KOPT-K1 (cell line): ENCODE measurements at regions not wholly inside any gene's neighbourhood (a gene's known extent, or its start where the extent isn't known, plus 50 kb on each side); places are given as distances from the start of the nearest gene placed in this dataset.

Experiments used
- H3K27ac ChIP-seq: fragments of 200-600 bp; sonication (generic); 2 replicates; pipeline ENCODE4 v1.5.1; 2016; ENCODE audit warnings: antibody characterized with exemption, mild to moderate bottlenecking, low read depth, low read length; ENCODE audit not compliant: poor library complexity, severe bottlenecking
- H3K36me3 ChIP-seq: fragments of 200-600 bp; sonication (generic); 2 replicates; pipeline ENCODE4 v1.5.1; 2017; ENCODE audit warnings: antibody characterized with exemption, mild to moderate bottlenecking, low read length, moderate library complexity; ENCODE audit not compliant: insufficient read depth
- H3K9me3 ChIP-seq: fragments of 200-600 bp; sonication (generic); 2 replicates; pipeline ENCODE4 v1.5.1; 2017; ENCODE audit warnings: antibody characterized with exemption, low read length, mild to moderate bottlenecking; ENCODE audit not compliant: insufficient read depth, poor library complexity, severe bottlenecking

GRCh38 chr22:48786679-48786996 lies 1041.0 kb downstream of the BRD1 start:
- Histone ChIP-seq H3K9me3 (no peaks in the 10 kb centered on the region), H3K27ac (no peak overlapping the region)

GRCh38 chr22:48785792-48786678 lies 1041.6 kb downstream of the BRD1 start:
- Histone ChIP-seq H3K36me3 (no peaks in the 10 kb centered on the region), H3K9me3 (peaks cover 5% of the 10 kb centered on the region), H3K27ac (no peak overlapping the region)

More at GRCh38 chr22:48786679-48786996, 1041.0 kb downstream of the BRD1 start:
- no peaks in the 10 kb centered on the region for H3K36me3 ChIP-seq

DNA sequence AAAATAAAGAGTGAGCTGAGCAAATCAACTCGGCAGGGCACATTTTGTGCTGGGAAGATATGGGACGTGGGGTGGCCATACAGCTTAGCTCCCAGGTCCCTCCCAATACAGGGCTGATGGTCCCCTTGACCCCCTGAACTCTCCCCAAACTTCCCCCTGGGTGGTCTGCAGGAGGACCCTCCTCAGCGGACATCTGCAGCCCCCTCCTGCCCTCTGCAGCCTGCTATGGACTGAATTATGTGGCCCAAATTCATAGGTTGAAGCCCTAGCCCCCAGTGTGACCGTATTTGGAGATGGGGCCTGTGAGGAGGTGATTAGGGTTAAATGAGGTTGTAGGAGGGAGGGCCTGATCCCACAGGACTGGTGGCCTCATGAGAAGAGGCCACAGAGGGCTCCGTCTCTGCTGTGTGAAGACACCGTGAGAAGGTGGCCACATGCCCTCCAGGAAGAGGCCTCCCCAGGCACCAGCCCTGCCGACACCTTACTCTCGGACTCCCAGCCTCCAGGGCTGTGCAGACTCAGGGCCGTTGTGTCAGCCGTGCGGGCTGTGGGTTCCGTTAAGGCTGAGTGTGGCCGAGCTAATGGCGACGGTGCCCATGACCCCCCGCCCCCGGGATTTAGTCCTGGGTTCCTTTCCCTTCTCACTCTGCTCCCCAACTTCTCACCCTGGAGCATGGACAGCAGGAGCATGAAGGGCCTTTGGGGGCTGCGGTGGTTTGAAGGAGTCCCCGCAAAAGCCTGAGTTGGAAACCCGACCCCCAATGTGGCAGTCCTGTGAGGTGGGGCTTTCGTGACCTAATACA lies 1042.8 kb downstream of the BRD1 start:
- no peaks in the 10 kb centered on the region for H3K36me3 ChIP-seq
- no peak overlapping the region for H3K27ac ChIP-seq
- peaks cover 5% of the 10 kb centered on the region for H3K9me3 ChIP-seq

GRCh38 chr22:48783821-48784266 lies 1043.8 kb downstream of the BRD1 start:
- peaks cover 12% of the 10 kb centered on the region for H3K9me3 ChIP-seq

DNA sequence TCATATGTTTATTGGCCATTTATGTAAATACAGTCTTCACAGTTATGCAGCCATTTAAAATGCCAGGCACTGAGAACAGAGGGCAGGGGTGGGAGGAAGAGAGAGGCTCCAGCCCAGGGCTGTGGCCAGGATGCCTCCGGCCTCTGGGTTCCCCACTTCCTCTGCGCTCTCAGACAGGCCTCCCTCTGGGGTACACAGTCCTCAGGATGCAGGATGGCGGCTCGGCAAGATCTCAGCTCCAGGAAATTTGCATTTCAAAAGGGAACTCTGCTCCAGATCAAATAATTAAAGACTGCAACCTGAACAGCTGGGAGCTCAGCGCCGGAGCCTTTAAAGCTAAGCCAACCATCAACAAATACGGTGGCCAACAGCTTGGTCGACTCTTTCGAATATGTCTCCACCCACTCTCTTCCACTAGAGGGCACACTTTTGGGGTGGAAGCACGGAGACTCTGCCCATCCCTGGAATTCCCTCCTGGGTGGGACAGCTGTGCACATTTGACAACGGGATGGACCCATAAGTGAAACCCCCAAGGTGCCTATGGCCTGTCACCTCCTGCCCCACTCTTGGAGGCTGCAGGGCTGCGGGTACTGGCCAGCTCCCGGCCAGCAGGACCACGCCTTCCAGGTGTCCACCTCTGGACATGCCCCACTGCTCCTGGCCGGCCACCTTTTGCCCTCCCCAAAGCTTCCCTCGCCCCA lies 1044.7 kb downstream of the BRD1 start:
- peaks cover 21% of the 10 kb centered on the region for H3K9me3 ChIP-seq
- no peaks in the 10 kb centered on the region for H3K36me3 ChIP-seq
- H3K27ac ChIP-seq: no peak overlapping the region

More at GRCh38 chr22:48783821-48784266, 1043.8 kb downstream of the BRD1 start:
- H3K36me3 ChIP-seq: no peaks in the 10 kb centered on the region
- H3K27ac ChIP-seq: no peak overlapping the region

- no peaks in the 10 kb centered on the region for H3K36me3 ChIP-seq
- H3K9me3 ChIP-seq: peaks cover 27% of the 10 kb centered on the region
- no peak overlapping the region for H3K27ac ChIP-seq
These were observed 1045.3 kb downstream of the BRD1 start for GRCh38 chr22:48782326-48782725.

- Histone ChIP-seq H3K9me3 (peaks cover 31% of the 10 kb centered on the region), H3K36me3 (no peaks in the 10 kb centered on the region), H3K27ac (no peak overlapping the region)
These were observed 1045.8 kb downstream of the BRD1 start for GRCh38 chr22:48781868-48782267.

GRCh38 chr22:48781391-48781790 lies 1046.3 kb downstream of the BRD1 start:
- Histone ChIP-seq H3K27ac (no peak overlapping the region), H3K9me3 (peaks cover 36% of the 10 kb centered on the region), H3K36me3 (no peaks in the 10 kb centered on the region)

DNA sequence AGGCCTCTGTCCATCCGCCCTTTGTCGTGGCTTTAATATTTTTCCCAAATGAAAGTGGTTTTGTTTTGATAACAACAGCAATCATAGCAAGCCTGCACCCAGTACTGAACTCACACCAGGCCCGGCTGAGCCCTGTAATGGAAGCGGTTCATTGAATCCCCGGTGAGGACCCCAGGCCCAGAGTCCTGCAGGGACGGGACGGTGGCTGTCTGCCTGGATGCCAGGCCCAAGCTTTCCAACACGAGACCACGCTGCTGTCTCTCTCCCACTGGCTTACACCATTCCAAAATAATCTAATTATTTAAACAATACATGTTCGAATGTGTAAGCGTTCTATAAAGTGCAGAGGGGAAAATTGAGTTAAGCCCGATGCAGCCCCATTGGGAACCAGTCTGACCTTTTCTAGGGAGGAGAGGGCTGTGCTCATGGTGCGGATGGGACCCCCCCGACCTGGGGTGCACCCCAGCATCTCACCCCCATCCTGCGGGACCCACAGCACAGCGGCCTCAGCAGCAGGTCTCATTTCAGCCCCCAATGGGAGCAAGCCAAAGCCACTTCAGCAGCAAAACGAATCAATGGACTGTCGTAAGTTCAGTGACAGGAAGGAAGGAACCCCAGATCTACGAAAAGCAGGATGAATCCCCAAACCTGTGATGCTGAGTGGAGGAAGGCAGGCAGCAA lies 1046.9 kb downstream of the BRD1 start:
- Histone ChIP-seq H3K36me3 (no peaks in the 10 kb centered on the region), H3K9me3 (peaks cover 42% of the 10 kb centered on the region), H3K27ac (no peak overlapping the region)

DNA sequence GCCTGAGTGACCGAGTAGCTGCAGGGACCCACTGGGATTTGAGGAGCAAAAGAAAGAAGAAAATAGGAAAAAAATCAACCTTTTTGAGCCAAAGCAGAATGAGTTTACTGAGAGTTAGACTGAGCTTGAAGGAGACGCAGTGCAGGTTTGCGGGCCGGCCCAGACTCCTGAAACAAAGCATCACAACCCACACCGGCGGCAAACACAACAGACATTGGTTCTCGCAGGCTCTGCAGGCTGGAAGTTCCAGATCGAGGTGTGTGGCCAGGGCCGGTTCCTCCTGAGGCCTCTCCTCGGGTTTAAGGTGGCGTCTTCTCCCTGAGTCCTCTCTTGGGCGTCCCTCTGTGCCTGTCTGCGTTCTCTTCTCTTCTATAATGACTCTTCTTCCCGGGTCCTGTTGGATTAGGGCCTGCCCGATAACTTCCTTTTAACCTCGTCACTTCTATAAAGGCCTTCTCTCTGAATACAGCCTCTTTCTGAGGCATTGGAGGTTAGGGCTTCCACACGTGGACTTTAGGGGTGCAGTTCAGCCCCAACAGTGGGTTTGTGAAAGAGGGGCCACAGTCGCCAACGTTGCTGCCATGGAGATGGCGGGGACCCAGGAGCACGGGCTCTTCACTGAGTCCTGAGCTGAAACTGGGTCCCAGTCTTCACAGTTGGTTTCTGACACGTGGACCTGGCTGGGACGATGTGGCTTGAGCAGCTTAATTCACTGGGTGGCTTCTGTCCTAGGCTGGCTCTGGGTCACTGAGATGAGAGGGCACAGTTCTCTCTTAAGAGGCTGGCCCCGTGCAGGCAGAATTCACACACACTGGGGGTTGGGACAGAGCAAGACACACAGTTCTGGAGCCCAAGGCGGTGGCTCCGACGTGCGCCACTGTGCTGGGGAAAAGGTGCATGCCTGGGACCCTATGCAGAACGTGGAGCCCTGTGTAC lies 1047.7 kb downstream of the BRD1 start:
- no peaks in the 10 kb centered on the region for H3K36me3 ChIP-seq
- H3K9me3 ChIP-seq: peaks cover 44% of the 10 kb centered on the region
- H3K27ac ChIP-seq: no peak overlapping the region

- Histone ChIP-seq H3K27ac (no peak overlapping the region), H3K9me3 (peaks cover 46% of the 10 kb centered on the region), H3K36me3 (no peaks in the 10 kb centered on the region)
These were observed 1048.4 kb downstream of the BRD1 start for GRCh38 chr22:48779211-48779643.

DNA sequence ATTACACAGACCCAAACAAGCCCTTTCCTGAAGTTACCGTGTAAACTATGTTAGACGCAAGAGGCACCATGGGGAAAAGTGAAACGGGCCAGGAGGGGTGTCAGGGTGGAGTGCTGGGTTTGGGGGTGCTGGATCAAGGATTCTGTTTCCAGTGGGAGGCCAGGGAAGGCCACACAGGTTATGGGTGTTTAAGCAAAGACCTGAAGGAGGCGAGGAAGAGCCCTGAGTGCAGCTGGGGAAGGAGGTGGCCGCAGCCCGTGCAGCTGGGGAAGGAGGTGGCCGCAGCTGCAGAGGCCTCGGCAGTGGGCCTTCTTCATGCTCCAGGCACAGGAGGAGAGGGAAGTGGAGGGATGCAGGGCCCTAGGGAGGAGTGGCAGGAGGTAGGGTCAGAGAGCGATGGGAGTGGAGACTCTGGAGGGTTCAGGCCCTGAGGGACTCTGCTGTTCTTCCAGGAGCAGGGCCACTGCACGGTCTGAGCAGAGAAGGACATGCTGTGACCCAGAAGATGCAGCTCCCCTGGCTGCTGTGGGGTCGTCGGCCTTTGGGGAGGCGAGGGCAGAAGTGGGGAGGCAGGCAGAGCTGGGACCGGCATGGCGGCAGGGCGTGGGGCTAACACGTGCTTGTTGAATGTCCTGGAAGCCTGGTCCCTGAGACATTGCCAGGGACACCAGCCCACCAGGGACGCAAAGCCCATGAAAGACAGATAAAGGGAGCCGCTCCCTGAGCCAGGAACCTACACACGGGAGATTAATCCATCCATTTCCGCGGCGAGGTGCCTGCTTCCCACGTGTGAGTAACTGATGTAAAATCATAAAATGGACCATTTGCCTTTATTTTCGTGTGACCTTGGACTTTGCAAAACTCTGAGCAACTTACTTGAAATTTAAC lies 1049.1 kb downstream of the BRD1 start:
- H3K9me3 ChIP-seq: peaks cover 46% of the 10 kb centered on the region

GRCh38 chr22:48772286-48772907 lies 1055.3 kb downstream of the BRD1 start:
- Histone ChIP-seq H3K27ac (no peak overlapping the region), H3K9me3 (peaks cover 25% of the 10 kb centered on the region), H3K36me3 (no peaks in the 10 kb centered on the region)

More for the DNA sequence above, 1049.1 kb downstream of the BRD1 start:
- no peaks in the 10 kb centered on the region for H3K36me3 ChIP-seq
- H3K27ac ChIP-seq: no peak overlapping the region
